ENCODE measurements at regions not wholly inside any gene's neighbourhood (a gene's known extent, or its start where the extent isn't known, plus 50 kb on each side); places are given as distances from the start of the nearest gene placed in this dataset.

GRCh38 chr6:139514819-139515218 is 140.4 kb upstream of the CITED2 start:
- H3K36me3 ChIP-seq (ENCODE audit: control insufficient read depth, insufficient read depth, low read length): no peaks in the 10 kb centered on the region
- H3K27ac ChIP-seq (ENCODE audit: low read length): no peak overlapping the region
- WGBS (ENCODE audit: insufficient coverage, low lambda C conversion rate): no CpG with 5 or more reads among the region's 3 CpGs
- no peak for DNase-seq
- H3K27me3 ChIP-seq (ENCODE audit: control insufficient read depth, insufficient read depth, low read length): no peaks in the 10 kb centered on the region
- H3K4me3 ChIP-seq (ENCODE audit: low read length): no peak overlapping the region
- no peaks in the 10 kb centered on the region for H3K9me3 ChIP-seq (ENCODE audit: control insufficient read depth, low read depth, low read length)
- no peaks in the 10 kb centered on the region for H3K4me1 ChIP-seq (ENCODE audit: control insufficient read depth, insufficient read depth, low read length)

- Histone ChIP-seq H3K36me3 (ENCODE audit: control insufficient read depth, insufficient read depth, low read length) (no peaks in the 10 kb centered on the region), H3K4me1 (ENCODE audit: control insufficient read depth, insufficient read depth, low read length) (no peaks in the 10 kb centered on the region), H3K27ac (ENCODE audit: low read length) (no peak overlapping the region), H3K4me3 (ENCODE audit: low read length) (no peak overlapping the region), H3K9me3 (ENCODE audit: control insufficient read depth, low read depth, low read length) (no peaks in the 10 kb centered on the region), H3K27me3 (ENCODE audit: control insufficient read depth, insufficient read depth, low read length) (no peaks in the 10 kb centered on the region)
- DNase-seq: no peak
- 100% methylated on average over 5 of the region's 9 CpGs for WGBS (ENCODE audit: insufficient coverage, low lambda C conversion rate)
Measured at GRCh38 chr6:139510040-139510790, 135.8 kb upstream of the CITED2 start.

DNA sequence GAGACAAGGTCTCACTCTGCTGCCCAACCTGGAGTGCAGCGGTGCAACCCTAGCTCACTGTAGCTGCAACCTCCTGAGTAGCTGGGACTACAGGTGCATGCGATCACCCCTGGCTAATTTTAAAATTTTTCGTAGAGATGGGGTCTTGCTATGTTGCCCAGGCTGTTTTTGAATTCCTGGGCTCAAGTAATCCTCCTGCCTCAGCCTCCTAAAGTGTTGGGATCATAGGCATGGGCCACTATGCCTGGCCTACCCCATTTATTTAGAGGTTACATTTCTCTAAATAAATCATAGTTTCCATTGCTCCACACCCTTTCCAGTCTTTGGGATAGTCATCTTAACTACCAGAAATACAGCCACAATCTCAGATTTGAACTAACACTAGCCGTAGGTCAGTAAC is 134.7 kb upstream of the CITED2 start:
- 80% methylated on average over 1 of the region's 4 CpGs for WGBS (ENCODE audit: insufficient coverage, low lambda C conversion rate)
- no peaks in the 10 kb centered on the region for H3K36me3 ChIP-seq (ENCODE audit: control insufficient read depth, insufficient read depth, low read length)
- H3K4me1 ChIP-seq (ENCODE audit: control insufficient read depth, insufficient read depth, low read length): no peaks in the 10 kb centered on the region
- H3K9me3 ChIP-seq (ENCODE audit: control insufficient read depth, low read depth, low read length): no peaks in the 10 kb centered on the region
- no peak overlapping the region for H3K4me3 ChIP-seq (ENCODE audit: low read length)
- no peaks in the 10 kb centered on the region for H3K27me3 ChIP-seq (ENCODE audit: control insufficient read depth, insufficient read depth, low read length)
- no peak for DNase-seq
- no peak overlapping the region for H3K27ac ChIP-seq (ENCODE audit: low read length)

DNA sequence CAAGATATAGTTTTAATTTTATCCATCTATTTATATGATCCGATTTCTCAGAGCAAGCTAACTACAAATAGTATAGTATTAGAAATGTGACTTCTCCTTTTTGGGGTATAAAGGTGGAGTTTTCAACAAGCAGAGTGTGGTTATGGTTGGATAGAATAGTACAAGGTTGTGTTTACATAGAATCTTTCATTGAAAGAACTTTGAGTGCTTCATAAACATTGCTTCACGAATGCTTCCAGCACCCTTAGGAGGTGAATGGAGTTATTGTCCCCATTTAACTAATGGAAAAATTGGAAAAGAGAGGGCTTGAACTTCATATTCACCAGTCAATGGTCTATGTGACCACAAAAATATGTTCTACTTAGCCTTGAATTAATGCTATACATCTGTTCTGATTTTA is 134.1 kb upstream of the CITED2 start:
- no peaks in the 10 kb centered on the region for H3K27me3 ChIP-seq (ENCODE audit: control insufficient read depth, insufficient read depth, low read length)
- no peak overlapping the region for H3K4me3 ChIP-seq (ENCODE audit: low read length)
- no CpG with 5 or more reads among the region's 2 CpGs for WGBS (ENCODE audit: insufficient coverage, low lambda C conversion rate)
- H3K9me3 ChIP-seq (ENCODE audit: control insufficient read depth, low read depth, low read length): no peaks in the 10 kb centered on the region
- H3K27ac ChIP-seq (ENCODE audit: low read length): no peak overlapping the region
- H3K4me1 ChIP-seq (ENCODE audit: control insufficient read depth, insufficient read depth, low read length): no peaks in the 10 kb centered on the region
- H3K36me3 ChIP-seq (ENCODE audit: control insufficient read depth, insufficient read depth, low read length): no peaks in the 10 kb centered on the region
- no peak for DNase-seq

DNA sequence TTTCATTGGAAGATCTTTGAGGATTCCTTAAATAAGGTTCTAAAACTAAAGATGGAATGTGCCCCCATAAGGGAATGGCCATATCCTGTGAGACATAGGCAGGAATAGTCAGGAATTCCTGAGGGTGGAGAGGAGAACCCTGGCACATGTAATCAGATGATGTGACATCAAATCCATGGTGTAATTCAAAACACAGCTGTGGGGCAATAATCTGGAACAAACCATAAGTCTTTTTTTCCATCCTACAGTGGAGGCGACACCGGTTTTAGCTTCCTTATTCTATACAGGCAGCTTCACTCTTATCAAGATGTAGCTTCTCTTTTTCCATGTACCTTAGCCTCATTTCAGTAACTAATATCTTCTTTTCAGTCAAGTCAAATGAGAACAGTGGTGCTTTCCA is 133.6 kb upstream of the CITED2 start:
- Histone ChIP-seq H3K4me1 (ENCODE audit: control insufficient read depth, insufficient read depth, low read length) (no peaks in the 10 kb centered on the region), H3K27me3 (ENCODE audit: control insufficient read depth, insufficient read depth, low read length) (no peaks in the 10 kb centered on the region), H3K9me3 (ENCODE audit: control insufficient read depth, low read depth, low read length) (no peaks in the 10 kb centered on the region), H3K4me3 (ENCODE audit: low read length) (no peak overlapping the region), H3K36me3 (ENCODE audit: control insufficient read depth, insufficient read depth, low read length) (no peaks in the 10 kb centered on the region), H3K27ac (ENCODE audit: low read length) (no peak overlapping the region)
- 83% methylated on average over 1 of the region's 2 CpGs for WGBS (ENCODE audit: insufficient coverage, low lambda C conversion rate)
- no peak for DNase-seq

DNA sequence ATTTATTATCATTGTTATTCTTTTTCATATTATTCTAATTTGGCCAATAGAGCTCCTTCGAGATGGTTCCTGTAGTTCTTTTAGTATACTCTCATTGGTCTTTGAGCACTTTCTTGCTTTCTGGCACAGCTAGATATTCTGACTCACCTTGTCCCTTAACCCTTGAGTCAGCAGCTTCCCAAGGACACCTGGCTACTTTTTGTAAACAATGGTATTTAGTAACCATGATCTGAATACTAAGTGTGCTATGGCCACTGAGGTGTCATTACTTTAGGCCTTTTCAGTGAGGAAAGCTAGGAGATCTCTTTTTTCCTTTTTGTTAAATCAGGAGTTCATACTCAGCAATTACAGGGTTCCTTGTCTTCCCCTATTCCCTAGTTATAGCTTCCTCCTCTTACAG is 126.5 kb upstream of the CITED2 start:
- Histone ChIP-seq H3K27ac (ENCODE audit: low read length) (no peak overlapping the region), H3K36me3 (ENCODE audit: control insufficient read depth, insufficient read depth, low read length) (no peaks in the 10 kb centered on the region), H3K4me1 (ENCODE audit: control insufficient read depth, insufficient read depth, low read length) (no peaks in the 10 kb centered on the region), H3K4me3 (ENCODE audit: low read length) (no peak overlapping the region), H3K27me3 (ENCODE audit: control insufficient read depth, insufficient read depth, low read length) (no peaks in the 10 kb centered on the region), H3K9me3 (ENCODE audit: control insufficient read depth, low read depth, low read length) (no peaks in the 10 kb centered on the region)
- DNase-seq: no peak
- WGBS (ENCODE audit: insufficient coverage, low lambda C conversion rate): 100% methylated on average over 1 of the region's 1 CpG

GRCh38 chr6:139498715-139499114 is 124.3 kb upstream of the CITED2 start:
- DNase-seq: no peak
- WGBS (ENCODE audit: insufficient coverage, low lambda C conversion rate): 92% methylated on average over 2 of the region's 2 CpGs
- H3K4me3 ChIP-seq (ENCODE audit: low read length): no peak overlapping the region
- no peaks in the 10 kb centered on the region for H3K9me3 ChIP-seq (ENCODE audit: control insufficient read depth, low read depth, low read length)
- H3K27me3 ChIP-seq (ENCODE audit: control insufficient read depth, insufficient read depth, low read length): no peaks in the 10 kb centered on the region
- H3K4me1 ChIP-seq (ENCODE audit: control insufficient read depth, insufficient read depth, low read length): no peaks in the 10 kb centered on the region
- no peaks in the 10 kb centered on the region for H3K36me3 ChIP-seq (ENCODE audit: control insufficient read depth, insufficient read depth, low read length)
- no peak overlapping the region for H3K27ac ChIP-seq (ENCODE audit: low read length)

DNA sequence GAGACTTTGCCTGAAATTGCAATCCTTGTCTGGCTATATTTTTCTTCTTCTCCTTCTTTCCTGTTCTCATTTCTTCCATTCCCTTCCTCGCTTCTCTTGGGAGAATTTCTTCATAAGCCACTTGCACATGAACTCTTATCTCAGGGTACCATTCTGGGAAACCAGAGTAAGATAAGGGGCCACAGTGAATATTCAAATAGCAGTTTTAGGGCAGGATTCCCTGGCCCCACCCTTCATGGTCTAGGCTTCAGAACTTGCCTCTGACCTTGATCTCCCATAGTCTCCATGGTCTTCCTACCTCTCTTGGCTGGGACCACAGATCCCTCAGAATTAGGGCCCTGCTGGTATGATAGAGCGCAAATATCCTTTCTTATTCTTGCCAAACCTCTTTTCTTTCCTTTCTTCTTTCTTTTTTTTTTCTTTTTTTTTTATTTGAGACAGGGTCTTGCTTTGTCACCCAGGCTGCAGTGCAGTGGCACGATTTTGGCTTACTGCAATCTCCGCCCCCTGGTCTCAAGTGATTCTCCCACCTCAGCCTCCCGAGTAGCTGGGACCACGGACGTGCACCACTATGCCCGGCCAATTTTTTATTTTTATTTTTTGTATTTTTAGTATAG is 123.0 kb upstream of the CITED2 start:
- Histone ChIP-seq H3K27ac (ENCODE audit: low read length) (no peak overlapping the region), H3K9me3 (ENCODE audit: control insufficient read depth, low read depth, low read length) (no peaks in the 10 kb centered on the region), H3K4me3 (ENCODE audit: low read length) (no peak overlapping the region), H3K27me3 (ENCODE audit: control insufficient read depth, insufficient read depth, low read length) (no peaks in the 10 kb centered on the region), H3K36me3 (ENCODE audit: control insufficient read depth, insufficient read depth, low read length) (no peaks in the 10 kb centered on the region), H3K4me1 (ENCODE audit: control insufficient read depth, insufficient read depth, low read length) (no peaks in the 10 kb centered on the region)
- 78% methylated on average over 2 of the region's 8 CpGs for WGBS (ENCODE audit: insufficient coverage, low lambda C conversion rate)
- DNase-seq: no peak

DNA sequence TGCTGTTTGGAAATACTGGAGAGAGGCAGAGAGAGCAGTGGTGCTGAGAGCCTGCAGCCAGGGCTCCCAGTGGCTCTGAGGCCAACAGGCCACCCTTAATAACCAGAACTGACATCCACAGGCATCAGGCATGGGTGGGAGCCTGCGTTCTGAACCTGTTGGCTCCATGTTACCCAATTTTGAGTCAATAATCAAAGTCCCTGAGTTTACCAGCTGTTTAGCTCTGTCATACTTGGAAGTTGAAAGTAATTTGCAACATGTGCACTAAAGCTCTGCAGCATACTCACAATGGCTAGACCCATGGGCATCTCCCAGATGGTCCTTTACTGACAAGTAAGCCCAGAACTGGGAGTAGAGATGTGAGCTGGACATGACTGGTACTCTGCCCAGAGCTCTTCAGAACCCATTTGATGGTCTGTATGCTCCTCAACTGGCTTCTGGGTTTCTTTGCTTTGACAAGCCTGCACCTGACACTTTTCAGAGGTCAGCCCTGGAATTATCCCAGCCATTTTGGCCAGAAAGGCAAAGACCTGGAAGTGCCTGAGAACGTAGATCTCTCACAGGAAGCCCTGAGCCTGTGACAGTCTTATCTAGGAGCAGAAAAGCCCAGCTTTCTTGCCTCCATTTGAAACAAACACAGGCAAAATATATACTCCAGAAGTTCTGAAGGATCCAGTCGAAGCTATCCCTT is 122.4 kb upstream of the CITED2 start:
- no peaks in the 10 kb centered on the region for H3K27me3 ChIP-seq (ENCODE audit: control insufficient read depth, insufficient read depth, low read length)
- H3K27ac ChIP-seq (ENCODE audit: low read length): no peak overlapping the region
- H3K4me1 ChIP-seq (ENCODE audit: control insufficient read depth, insufficient read depth, low read length): no peaks in the 10 kb centered on the region
- WGBS (ENCODE audit: insufficient coverage, low lambda C conversion rate): no CpG with 5 or more reads among the region's 3 CpGs
- no peaks in the 10 kb centered on the region for H3K36me3 ChIP-seq (ENCODE audit: control insufficient read depth, insufficient read depth, low read length)
- no peak for DNase-seq
- no peaks in the 10 kb centered on the region for H3K9me3 ChIP-seq (ENCODE audit: control insufficient read depth, low read depth, low read length)
- H3K4me3 ChIP-seq (ENCODE audit: low read length): no peak overlapping the region

GRCh38 chr6:139494376-139494990 is 120.0 kb upstream of the CITED2 start:
- H3K4me1 ChIP-seq (ENCODE audit: control insufficient read depth, insufficient read depth, low read length): no peaks in the 10 kb centered on the region
- no peak for DNase-seq
- H3K27ac ChIP-seq (ENCODE audit: low read length): no peak overlapping the region
- 94% methylated on average over 7 of the region's 9 CpGs for WGBS (ENCODE audit: insufficient coverage, low lambda C conversion rate)
- no peaks in the 10 kb centered on the region for H3K27me3 ChIP-seq (ENCODE audit: control insufficient read depth, insufficient read depth, low read length)
- no peaks in the 10 kb centered on the region for H3K9me3 ChIP-seq (ENCODE audit: control insufficient read depth, low read depth, low read length)
- no peaks in the 10 kb centered on the region for H3K36me3 ChIP-seq (ENCODE audit: control insufficient read depth, insufficient read depth, low read length)
- no peak overlapping the region for H3K4me3 ChIP-seq (ENCODE audit: low read length)

All from large intestine (tissue), 3 donors.